HG02763 (cell line): ENCODE measurements at regions not wholly inside any gene's neighbourhood (a gene's known extent, or its start where the extent isn't known, plus 50 kb on each side); places are given as distances from the start of the nearest gene placed in this dataset.

Source experiments
- ATAC-seq: cut with Tn5 transposase; IDR thresholded peaks from one replicate; pipeline ENCODE4 v1.9.1; 2021; ENCODE audit warnings: mild to moderate bottlenecking, moderate library complexity; ENCODE audit not compliant: unreplicated experiment

- no peak for ATAC-seq
Observed at GRCh38 chr11:32315121-32315520, 120.2 kb downstream of the WT1 start.

- no peak for ATAC-seq
Observed at GRCh38 chr11:32316232-32316631, 119.1 kb downstream of the WT1 start.

DNA sequence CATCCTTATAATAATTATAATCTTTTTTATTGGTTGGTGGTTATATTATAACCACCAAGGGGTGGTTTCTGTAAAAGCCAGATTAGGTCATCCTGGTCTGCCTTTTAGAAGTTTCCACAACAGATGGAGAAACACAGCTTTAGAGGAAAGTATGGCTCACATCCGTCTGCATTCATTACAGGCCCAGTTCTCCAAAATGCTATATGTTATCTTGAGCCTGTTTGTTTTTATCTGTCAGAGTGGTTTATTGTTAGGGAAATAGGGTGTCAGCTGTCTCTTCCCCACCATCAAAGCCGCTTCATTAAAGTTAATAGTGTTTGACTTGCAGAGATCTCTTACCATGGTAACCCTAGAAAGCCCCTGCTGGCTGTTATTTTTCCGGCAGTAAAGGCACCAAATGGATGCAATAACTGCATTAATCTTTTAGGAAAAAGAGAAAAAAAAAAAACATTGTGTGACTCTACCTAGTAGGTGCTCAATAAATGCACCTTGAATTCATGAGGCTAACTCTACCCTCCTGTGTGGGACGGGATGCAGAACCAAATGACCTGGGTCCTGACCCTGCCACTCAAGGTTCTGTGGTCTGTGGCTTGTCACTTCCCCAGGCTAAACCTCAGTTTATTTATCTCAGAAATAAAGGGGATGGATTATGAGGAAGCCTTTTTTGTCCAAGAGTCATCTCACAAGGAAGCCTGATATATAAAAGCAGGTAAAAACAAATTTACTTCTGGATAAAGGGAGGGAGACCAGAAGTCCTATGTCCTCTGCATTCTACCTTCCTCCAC, 118.3 kb downstream of the WT1 start:
- no peak for ATAC-seq

DNA sequence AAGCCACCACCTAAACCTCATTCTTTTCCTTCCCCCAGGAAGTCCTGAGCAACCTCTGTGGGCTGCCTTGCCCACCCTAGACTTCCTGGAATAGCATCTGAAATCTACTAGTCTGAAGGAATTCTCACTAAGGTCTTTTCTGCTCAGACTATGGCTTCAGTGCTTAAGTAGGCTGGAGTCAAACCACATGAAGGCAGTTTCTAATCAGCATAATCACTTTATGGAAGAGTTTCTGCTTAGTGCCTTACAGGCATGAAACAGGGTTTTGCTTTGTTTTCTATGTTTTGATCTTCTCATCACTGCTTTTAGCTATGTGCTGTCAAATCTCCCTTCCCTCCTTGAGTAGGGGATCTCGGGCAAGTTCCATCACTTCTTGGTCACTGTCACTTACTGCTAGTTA, 117.7 kb downstream of the WT1 start:
- ATAC-seq, result no peak

DNA sequence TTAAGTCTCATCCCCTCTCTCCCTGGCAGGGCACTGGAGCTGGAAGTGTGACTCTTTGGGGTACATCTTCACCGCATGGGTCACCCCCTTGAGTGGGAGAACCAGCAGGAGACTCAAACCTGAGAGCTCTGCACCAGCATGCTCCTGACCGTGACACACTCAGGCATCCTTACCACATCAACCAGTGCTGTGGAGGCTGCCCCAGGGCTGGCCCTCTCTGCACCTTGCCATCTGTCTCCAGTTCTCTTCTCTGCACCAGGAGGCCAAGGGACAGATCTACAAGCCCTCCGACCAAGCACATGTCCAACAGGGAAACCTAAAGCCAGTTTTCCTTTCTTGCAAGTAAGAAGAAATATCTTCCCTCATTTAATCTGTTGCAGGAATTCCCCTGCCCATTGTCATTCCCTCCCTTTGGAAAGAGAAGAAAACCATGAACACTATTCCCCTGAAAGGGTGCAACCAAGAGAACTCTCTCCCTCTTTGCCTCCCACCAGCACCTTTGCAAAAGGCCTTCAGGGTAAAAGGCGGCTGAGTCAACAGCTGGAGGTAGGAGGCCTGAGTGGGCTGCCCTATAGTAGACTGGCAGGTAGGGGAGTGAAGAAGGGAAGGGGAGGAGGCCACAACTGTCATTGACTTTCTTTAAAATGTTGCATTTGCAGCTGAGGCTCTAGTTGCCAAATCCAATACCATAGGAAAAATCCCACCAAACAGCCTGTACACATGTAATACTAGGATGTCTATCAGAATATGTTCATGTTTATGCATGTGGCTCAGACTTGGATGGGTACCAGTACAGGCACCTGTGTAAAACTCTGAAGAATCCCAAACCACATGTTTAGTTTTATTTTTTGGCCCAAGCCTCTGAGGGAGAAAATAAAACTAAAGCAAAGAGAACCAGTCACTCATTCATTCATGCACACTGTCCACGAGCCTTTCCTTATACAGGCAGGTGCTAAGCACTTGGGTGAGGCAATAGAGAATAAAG, 117.0 kb downstream of the WT1 start:
- ATAC-seq, result no peak

- no peak for ATAC-seq
Observed at GRCh38 chr11:32323814-32324130, 111.6 kb downstream of the WT1 start.

- ATAC-seq, result no peak
Observed at GRCh38 chr11:32325187-32325586, 110.2 kb downstream of the WT1 start.

GRCh38 chr11:32325725-32326124, 109.6 kb downstream of the WT1 start:
- ATAC-seq, result no peak

DNA sequence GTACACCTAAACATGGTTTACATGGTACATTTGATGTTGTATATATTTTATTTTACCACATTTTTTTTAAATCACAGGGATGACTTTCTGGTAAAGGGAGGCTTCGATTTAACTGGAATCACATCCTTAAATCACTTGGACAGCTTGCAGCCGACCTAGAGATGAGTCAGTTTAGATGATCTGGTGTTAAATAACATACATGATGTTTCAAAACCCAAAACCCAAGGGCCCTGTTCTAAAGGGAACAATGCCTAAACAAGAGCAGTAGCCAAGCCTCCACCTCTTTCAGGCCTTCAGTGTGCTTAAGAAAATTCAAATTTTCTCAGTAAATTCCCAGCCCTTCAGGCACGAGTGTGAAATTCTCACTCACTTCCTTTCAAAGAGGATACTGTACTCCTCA, 108.8 kb downstream of the WT1 start:
- ATAC-seq, result no peak

GRCh38 chr11:32328392-32328791, 106.9 kb downstream of the WT1 start:
- no peak for ATAC-seq

DNA sequence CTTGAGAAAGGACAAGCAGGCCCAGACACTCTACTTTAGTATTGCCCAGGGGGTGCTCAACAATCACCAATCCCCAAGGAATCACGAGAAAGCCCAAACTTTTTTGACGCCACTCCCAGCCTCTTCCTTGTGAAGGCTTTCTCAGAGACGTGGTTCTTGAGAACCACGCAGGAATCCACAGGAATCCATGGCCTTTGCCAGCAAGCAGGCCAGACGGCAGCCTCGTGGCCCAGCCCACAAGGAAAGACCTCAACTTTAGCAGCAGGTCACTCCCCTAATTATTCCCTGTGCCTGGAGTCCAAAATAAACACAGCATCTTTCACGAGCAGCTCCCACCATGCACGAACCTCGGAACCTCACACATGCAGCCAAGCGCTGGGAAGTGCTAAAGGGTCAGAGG, 104.2 kb downstream of the WT1 start:
- no peak for ATAC-seq

DNA sequence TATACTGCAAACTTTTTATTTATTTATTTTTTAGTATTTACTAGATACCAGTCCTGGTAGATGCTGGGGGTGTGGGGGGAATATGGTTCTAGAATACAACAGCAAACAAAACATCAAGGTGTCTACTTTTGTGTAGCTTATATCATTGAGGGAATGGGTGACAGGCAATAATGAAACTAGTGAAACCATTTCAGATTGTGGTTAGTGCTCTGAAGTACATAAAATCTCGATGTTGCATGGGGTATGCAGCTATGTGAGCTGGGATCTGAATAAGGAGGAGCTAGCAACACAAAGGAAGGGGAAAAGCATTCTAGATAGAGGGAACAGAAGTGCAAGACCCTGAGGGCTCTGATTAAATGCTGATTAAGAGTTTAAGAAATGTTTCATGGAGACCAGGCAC, 103.5 kb downstream of the WT1 start:
- no peak for ATAC-seq

DNA sequence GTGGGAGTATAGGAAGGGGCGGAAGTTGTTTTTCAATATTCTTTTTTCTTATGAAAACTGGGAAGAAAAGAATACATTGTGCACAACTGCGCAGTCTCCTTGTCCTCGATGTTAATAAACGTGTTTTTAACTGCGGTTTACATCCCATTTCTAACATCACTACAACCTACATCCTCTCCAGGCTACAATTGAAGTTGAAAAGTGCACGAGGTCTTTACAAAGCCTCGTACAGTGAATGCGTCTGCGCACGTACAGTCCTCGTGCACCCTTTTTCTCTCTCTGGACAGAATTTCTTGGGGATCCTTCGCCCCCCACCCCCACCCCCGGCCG, 102.4 kb downstream of the WT1 start:
- no peak for ATAC-seq

DNA sequence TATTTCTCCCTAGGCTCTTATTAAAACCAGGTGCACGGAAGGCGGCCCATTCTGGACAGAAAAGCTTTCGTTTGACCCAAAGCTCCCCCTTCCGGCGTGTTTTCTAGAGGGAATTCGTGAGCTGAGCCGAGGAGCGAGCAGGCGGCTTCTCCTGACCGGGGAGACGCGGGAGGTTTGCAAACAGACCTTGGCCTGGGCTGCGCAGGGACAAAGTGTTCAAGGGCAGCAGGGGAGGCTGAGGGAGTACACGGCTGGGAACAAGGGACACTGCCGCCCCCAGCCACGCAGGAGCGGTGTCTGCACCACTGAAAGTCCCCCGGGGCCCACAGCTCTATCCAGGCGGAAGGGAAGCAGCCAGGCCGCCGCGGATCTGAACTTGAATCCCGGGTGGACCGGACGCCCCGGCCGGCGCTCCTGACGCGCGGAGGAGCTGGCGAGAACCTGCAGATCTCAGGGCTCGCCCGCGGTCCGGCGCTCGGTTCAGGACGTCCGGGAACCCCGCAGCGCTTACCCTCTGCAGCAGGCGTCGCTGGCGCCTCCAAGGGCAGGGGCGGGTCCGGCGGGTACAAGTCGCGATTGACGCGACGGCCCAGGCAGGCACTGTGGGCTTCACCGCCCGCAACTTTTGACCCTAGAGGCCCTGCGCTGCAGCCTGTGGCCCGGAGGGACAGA, 101.9 kb downstream of the WT1 start:
- ATAC-seq, result no peak

DNA sequence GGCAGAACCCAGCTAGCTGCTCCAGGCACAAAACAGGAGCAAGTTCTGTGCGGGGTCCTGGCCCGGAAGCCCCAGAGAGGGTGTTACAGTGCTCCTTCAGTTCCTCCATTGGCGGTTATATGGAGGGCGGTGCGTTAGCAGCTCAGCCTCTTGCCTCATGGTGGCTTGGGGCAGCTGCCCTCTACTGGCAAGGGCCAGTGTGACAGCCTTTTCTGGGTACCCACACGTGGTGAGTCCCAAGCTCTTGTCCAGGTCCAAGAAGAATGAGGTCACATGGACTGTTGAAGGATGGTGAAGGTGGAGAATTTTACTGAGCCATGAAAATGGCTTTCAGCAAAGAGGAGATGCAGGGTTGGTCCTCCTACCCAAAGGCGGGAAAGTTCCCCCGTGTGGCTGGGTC, 100.5 kb downstream of the WT1 start:
- no peak for ATAC-seq
